GM23248 (cell line): ENCODE measurements at regions not wholly inside any gene's neighbourhood (a gene's known extent, or its start where the extent isn't known, plus 50 kb on each side); places are given as distances from the start of the nearest gene placed in this dataset.

Source experiments
- DNase-seq: peaks from one replicate; pipeline ENCODE4 v3.0.0-alpha.2; 2015
- H2AFZ ChIP-seq: fragments of 200-600 bp; sonication (generic); 2 replicates; pipeline ENCODE4 v1.6.1; 2016; ENCODE audit warnings: antibody characterized with exemption
- H3F3A ChIP-seq: fragments of 200-600 bp; sonication (generic); 2 replicates; pipeline ENCODE4 v1.6.1; 2016; ENCODE audit warnings: mild to moderate bottlenecking, antibody characterized with exemption, mixed run types; ENCODE audit not compliant: insufficient read depth
- H3K27ac ChIP-seq: fragments of 200-600 bp; sonication (generic); 2 replicates; pipeline ENCODE4 v1.5.1; 2016; ENCODE audit warnings: mild to moderate bottlenecking
- H3K27me3 ChIP-seq: fragments of 200-600 bp; sonication (generic); replicated peaks from 2 replicates; pipeline ENCODE4 v1.6.1; 2016; ENCODE audit warnings: mild to moderate bottlenecking; ENCODE audit not compliant: insufficient read depth
- H3K36me3 ChIP-seq: fragments of 200-600 bp; sonication (generic); 2 replicates; pipeline ENCODE4 v1.6.1; 2016; ENCODE audit warnings: low read depth, mild to moderate bottlenecking
- H3K4me1 ChIP-seq: fragments of 200-600 bp; sonication (generic); 2 replicates; pipeline ENCODE4 v1.6.1; 2016; ENCODE audit warnings: mild to moderate bottlenecking; ENCODE audit not compliant: insufficient read depth
- H3K4me2 ChIP-seq: fragments of 200-600 bp; sonication (generic); one replicate; pipeline ENCODE4 v1.6.1; 2016; ENCODE audit warnings: mild to moderate bottlenecking; ENCODE audit not compliant: unreplicated experiment
- H3K4me3 ChIP-seq: fragments of 200-600 bp; sonication (generic); 2 replicates; pipeline ENCODE4 v1.5.1; 2016; ENCODE audit warnings: mild to moderate bottlenecking
- H3K79me2 ChIP-seq: fragments of 200-600 bp; sonication (generic); 2 replicates; pipeline ENCODE4 v1.6.1; 2016; ENCODE audit warnings: mild to moderate bottlenecking; ENCODE audit not compliant: insufficient read depth
- H3K9ac ChIP-seq: fragments of 200-600 bp; sonication (generic); 2 replicates; pipeline ENCODE4 v1.6.1; 2016; ENCODE audit warnings: mild to moderate bottlenecking
- H3K9me2 ChIP-seq: fragments of 200-600 bp; sonication (generic); 2 replicates; pipeline ENCODE4 v1.6.1; 2016; ENCODE audit warnings: mixed run types, mild to moderate bottlenecking, moderate library complexity; ENCODE audit not compliant: insufficient read depth
- H3K9me3 ChIP-seq: fragments of 200-600 bp; sonication (generic); one replicate; pipeline ENCODE4 v1.6.1; 2017; ENCODE audit warnings: low read depth
- H4K20me1 ChIP-seq: fragments of 200-600 bp; sonication (generic); 2 replicates; pipeline ENCODE4 v1.6.0; 2016; ENCODE audit not compliant: insufficient read depth
- EZH2 ChIP-seq: fragments of 200-600 bp; sonication (generic); IDR thresholded peaks from 2 replicates; pipeline ENCODE4 v1.6.1; 2018; ENCODE audit warnings: antibody characterized with exemption, mild to moderate bottlenecking; ENCODE audit not compliant: insufficient read depth, poor library complexity, severe bottlenecking
- EZH2phosphoT487 ChIP-seq: fragments of 200-600 bp; sonication (generic); IDR thresholded peaks from 2 replicates; pipeline ENCODE4 v1.6.1; 2018; ENCODE audit warnings: antibody characterized with exemption, moderate library complexity, mild to moderate bottlenecking, low read depth; ENCODE audit not compliant: insufficient read depth
- WGBS, 2 experiments: methylation state at CpG; one replicate each; pipeline ENCODE4 v1.1.6; 2015 to 2017; ENCODE audit warnings: low lambda C conversion rate in 2 of 2, low coverage in 1 of 2; ENCODE audit errors: missing lambda C conversion rate in 2 of 2; 5-methylcytosine and 5-hydroxymethylcytosine counted together
- in situ Hi-C: fragments of 300-500 bp; cut with MboI; formaldehyde crosslinking; loops from 2 replicates; pipeline ENCODE4 v1.15.0; 2020

GRCh38 chr6:153814136-153814535 is 224.9 kb upstream of the OPRM1 start:
- Histone ChIP-seq H4K20me1 (no peaks in the 10 kb centered on the region), H3K9ac (no peak overlapping the region), H3K9me3 (no peaks in the 10 kb centered on the region), H3K79me2 (no peaks in the 10 kb centered on the region), H3K4me1 (no peaks in the 10 kb centered on the region), H3K4me2 (no peak overlapping the region), H3K27ac (no peak overlapping the region), H3F3A (no peaks in the 10 kb centered on the region), H2AFZ (no peak overlapping the region), H3K9me2 (no peaks in the 10 kb centered on the region), H3K36me3 (no peaks in the 10 kb centered on the region), H3K4me3 (no peak overlapping the region), H3K27me3 (no peaks in the 10 kb centered on the region)
- WGBS, 2 experiments = 0% methylated on average over 1 of the region's 1 CpG
- TF ChIP-seq EZH2 = no peak
- TF ChIP-seq EZH2phosphoT487 = no peak
- no peak for DNase-seq
- in situ Hi-C loops = no loop called here

- no peak overlapping the region for H3K9ac ChIP-seq
- no peaks in the 10 kb centered on the region for H3K9me3 ChIP-seq
- no peak overlapping the region for H3K4me2 ChIP-seq
- in situ Hi-C loops = no loop called here
- no peaks in the 10 kb centered on the region for H3F3A ChIP-seq
- 42 to 45% methylated on average over 5 of the region's 5 CpGs for WGBS, 2 experiments
- H3K4me1 ChIP-seq = no peaks in the 10 kb centered on the region
- no peaks in the 10 kb centered on the region for H3K79me2 ChIP-seq
- no peak overlapping the region for H2AFZ ChIP-seq
- TF ChIP-seq EZH2 (no peak), EZH2phosphoT487 (no peak)
- H3K27me3 ChIP-seq = no peaks in the 10 kb centered on the region
- no peak overlapping the region for H3K4me3 ChIP-seq
- H4K20me1 ChIP-seq = no peaks in the 10 kb centered on the region
- no peaks in the 10 kb centered on the region for H3K9me2 ChIP-seq
- no peak for DNase-seq
- H3K36me3 ChIP-seq = no peaks in the 10 kb centered on the region
- H3K27ac ChIP-seq = no peak overlapping the region
These were observed 234.2 kb upstream of the OPRM1 start for GRCh38 chr6:153804755-153805330.

DNA sequence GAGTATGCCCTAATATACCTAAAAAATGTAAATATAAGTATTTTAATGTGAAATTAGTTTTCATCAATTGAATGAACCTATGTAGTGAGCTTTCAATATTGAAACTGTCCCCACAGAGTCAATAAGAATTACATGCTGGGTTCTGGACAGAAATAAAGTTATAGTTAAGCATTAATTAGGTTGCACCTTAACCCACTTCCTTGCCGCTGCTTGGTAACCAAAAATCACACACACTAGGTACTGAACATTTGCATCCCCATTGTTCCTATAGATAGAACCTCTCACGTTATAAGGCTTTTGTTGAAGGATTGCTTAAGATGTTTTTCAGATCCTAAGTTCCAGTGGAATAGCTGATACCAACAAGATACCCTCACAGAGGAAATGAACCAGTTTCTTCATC is 237.1 kb upstream of the OPRM1 start:
- 31 to 43% methylated on average over 2 of the region's 2 CpGs for WGBS, 2 experiments

DNA sequence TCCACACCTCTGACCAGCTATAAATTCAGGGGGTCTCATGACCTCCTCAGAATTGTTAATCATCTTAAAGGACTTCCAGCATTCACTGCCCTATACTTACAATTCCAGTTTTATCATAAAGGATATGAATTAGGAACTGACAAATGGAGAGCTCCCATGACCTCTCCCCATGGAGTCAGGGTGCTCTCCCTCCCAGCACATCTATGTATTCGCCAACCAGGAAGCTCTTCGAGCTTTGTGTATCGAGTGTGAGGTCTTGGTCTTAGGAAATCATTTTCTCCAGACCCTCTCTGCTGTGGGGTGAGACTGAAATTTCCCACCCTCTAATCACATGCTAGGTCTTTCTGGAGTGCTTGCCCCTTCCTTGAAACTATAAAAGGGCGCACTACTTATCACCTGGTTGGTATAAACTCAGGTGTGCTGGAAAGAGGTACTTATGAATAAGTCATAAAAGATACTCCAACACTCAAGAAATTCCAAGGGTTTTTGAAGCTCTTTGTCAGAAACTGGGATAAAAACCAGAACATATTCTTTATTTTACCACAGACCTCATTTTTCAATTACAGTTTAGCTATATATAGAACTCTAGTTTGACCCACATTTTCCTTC is 238.4 kb upstream of the OPRM1 start:
- Histone ChIP-seq H3K9me2 (no peaks in the 10 kb centered on the region), H3K4me1 (no peaks in the 10 kb centered on the region), H3K9me3 (no peaks in the 10 kb centered on the region), H3K27me3 (no peaks in the 10 kb centered on the region), H2AFZ (no peak overlapping the region), H3K4me3 (no peak overlapping the region), H3K36me3 (no peaks in the 10 kb centered on the region), H4K20me1 (no peaks in the 10 kb centered on the region), H3K4me2 (no peak overlapping the region), H3K27ac (no peak overlapping the region), H3K9ac (no peak overlapping the region), H3F3A (no peaks in the 10 kb centered on the region), H3K79me2 (no peaks in the 10 kb centered on the region)
- in situ Hi-C loops = no loop called here
- DNase-seq = no peak
- TF ChIP-seq EZH2phosphoT487 (no peak), EZH2 (no peak)
- WGBS, 2 experiments = 41 to 42% methylated on average over 4 of the region's 4 CpGs

More for the DNA sequence above, 237.1 kb upstream of the OPRM1 start:
- Histone ChIP-seq H2AFZ (no peak overlapping the region), H3K9ac (no peak overlapping the region), H4K20me1 (no peaks in the 10 kb centered on the region), H3K36me3 (no peaks in the 10 kb centered on the region), H3K27me3 (no peaks in the 10 kb centered on the region), H3K79me2 (no peaks in the 10 kb centered on the region), H3K9me2 (no peaks in the 10 kb centered on the region), H3K4me3 (no peak overlapping the region), H3K4me1 (no peaks in the 10 kb centered on the region), H3K4me2 (no peak overlapping the region), H3F3A (no peaks in the 10 kb centered on the region), H3K27ac (no peak overlapping the region), H3K9me3 (no peaks in the 10 kb centered on the region)
- no peak for DNase-seq
- no peak for TF ChIP-seq EZH2phosphoT487
- TF ChIP-seq EZH2 = no peak
- in situ Hi-C loops = no loop called here
